NB4 (cell line): ENCODE measurements at regions not wholly inside any gene's neighbourhood (a gene's known extent, or its start where the extent isn't known, plus 50 kb on each side); places are given as distances from the start of the nearest gene placed in this dataset.

Experiments
- CTCF ChIP-seq: IDR thresholded peaks from one replicate; pipeline ENCODE4 v1.5.1; 2012; ENCODE audit warnings: low read depth, low read length
- MAX ChIP-seq: IDR thresholded peaks from 2 replicates; pipeline ENCODE4 v1.6.1; 2011; ENCODE audit warnings: low read depth, low read length
- POLR2A ChIP-seq: IDR thresholded peaks from 2 replicates; pipeline ENCODE4 v1.6.1; 2011; ENCODE audit warnings: mild to moderate bottlenecking; ENCODE audit not compliant: insufficient read length; ENCODE audit errors: extremely low read depth

- TF ChIP-seq CTCF (no peak), MAX (no peak), POLR2A (no peak)
Measured at GRCh38 chr5:35324201-35324600, 93.9 kb upstream of the PRLR start.
